Gastrocnemius medialis (tissue), 4 donors: ENCODE measurements at regions not wholly inside any gene's neighbourhood (a gene's known extent, or its start where the extent isn't known, plus 50 kb on each side); places are given as distances from the start of the nearest gene placed in this dataset.

Source experiments
- POLR2A ChIP-seq, 2 donors: fragments of 450-650 bp; IDR thresholded peaks; one replicate each; pipeline ENCODE4 v1.6.1; 2017; ENCODE audit warnings: antibody characterized with exemption in 2 of 2, mild to moderate bottlenecking in 2 of 2, moderate library complexity in 2 of 2
- TF ChIP-seq, protein P1 (sequence below), 5 experiments: fragments of 450-650 bp in 3 of 5; fragments of 200-600 bp in 2 of 5; sonication (generic) in 2 of 5; IDR thresholded peaks in 4 of 5; conservative IDR thresholded peaks in 1 of 5; 1 replicate in 4 of 5; 2 replicates in 1 of 5; pipeline ENCODE4 v1.5.1; 2016 to 2019; ENCODE audit warnings: antibody characterized with exemption in 5 of 5, mild to moderate bottlenecking in 3 of 5, moderate library complexity in 3 of 5

DNA sequence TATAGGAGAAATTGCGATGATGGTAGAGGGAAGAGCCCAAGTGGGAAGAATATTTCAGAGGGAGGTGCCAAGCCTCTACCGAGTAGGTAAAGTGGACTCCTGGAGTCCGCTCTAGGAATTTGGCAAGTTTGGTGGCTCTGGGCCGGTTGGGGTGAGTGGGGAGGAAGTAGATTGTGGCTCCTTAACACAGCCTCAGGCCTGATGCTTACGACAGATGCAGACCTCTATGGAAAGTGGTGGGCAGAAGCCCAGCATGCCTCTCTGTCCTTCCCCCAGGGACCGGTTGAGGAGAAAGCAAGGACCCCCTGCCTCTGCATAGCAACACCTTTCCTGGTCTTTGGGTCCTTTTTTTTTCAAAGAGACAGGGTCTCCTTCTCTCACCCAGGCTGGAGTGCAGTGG, 55.9 kb upstream of the SIAH1 start:
- TF ChIP-seq, protein P1, sequence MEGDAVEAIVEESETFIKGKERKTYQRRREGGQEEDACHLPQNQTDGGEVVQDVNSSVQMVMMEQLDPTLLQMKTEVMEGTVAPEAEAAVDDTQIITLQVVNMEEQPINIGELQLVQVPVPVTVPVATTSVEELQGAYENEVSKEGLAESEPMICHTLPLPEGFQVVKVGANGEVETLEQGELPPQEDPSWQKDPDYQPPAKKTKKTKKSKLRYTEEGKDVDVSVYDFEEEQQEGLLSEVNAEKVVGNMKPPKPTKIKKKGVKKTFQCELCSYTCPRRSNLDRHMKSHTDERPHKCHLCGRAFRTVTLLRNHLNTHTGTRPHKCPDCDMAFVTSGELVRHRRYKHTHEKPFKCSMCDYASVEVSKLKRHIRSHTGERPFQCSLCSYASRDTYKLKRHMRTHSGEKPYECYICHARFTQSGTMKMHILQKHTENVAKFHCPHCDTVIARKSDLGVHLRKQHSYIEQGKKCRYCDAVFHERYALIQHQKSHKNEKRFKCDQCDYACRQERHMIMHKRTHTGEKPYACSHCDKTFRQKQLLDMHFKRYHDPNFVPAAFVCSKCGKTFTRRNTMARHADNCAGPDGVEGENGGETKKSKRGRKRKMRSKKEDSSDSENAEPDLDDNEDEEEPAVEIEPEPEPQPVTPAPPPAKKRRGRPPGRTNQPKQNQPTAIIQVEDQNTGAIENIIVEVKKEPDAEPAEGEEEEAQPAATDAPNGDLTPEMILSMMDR (IDR thresholded peaks at IDR 0.05 in 4 of 5, conservative IDR thresholded peaks at IDR 0.05 in 1 of 5) = no peak
- TF ChIP-seq POLR2A (IDR thresholded peaks at IDR 0.05) = no peak
